T-cell (primary cell): ENCODE measurements at regions not wholly inside any gene's neighbourhood (a gene's known extent, or its start where the extent isn't known, plus 50 kb on each side); places are given as distances from the start of the nearest gene placed in this dataset.

Source experiments
- ATAC-seq, 4 experiments: fragments of 200-7000 bp in 3 of 4; fragments of 150-1000 bp in 1 of 4; cut with Tn5 transposase; replicated peaks in 1 of 4; 1 replicate in 3 of 4; 2 replicates in 1 of 4; pipeline ENCODE4 v1.10.0; 2021; ENCODE audit warnings: moderate library complexity in 3 of 4, mild to moderate bottlenecking in 2 of 4, moderate number of reproducible peaks in 1 of 4
- CTCF ChIA-PET, 2 donors: fragments of 300-600 bp; sonication (Branson Sonifier 250); formaldehyde crosslinking; loops; one replicate each; lab custom pipeline; 2022; ENCODE audit warnings: antibody characterized with exemption in 2 of 2; lab: Charles Lee
- POLR2A ChIA-PET, 2 donors: fragments of 300-600 bp; sonication (Branson Sonifier 250); formaldehyde crosslinking; loops; one replicate each; lab custom pipeline; 2022; ENCODE audit warnings: antibody characterized with exemption in 2 of 2; lab: Charles Lee
- DNase-seq, 35 experiments: peaks; one replicate each; pipeline versions ENCODE4 v3.0.0 to v3.0.0-alpha.2; 2013 to 2023
- H3K27ac ChIP-seq: one replicate; pipeline ENCODE4 v1.5.1; 2013; ENCODE audit warnings: low read length
- H3K27me3 ChIP-seq, 2 experiments: replicated peaks in 1 of 2; 1 replicate in 1 of 2; 2 replicates in 1 of 2; pipeline versions ENCODE4 v1.6.1 to v1.7.0; 2013; ENCODE audit warnings: low read length in 1 of 2, mixed read lengths in 1 of 2; ENCODE audit not compliant: control insufficient read depth in 2 of 2, insufficient read depth in 2 of 2; ENCODE audit errors: extremely low read depth in 1 of 2
- H3K36me3 ChIP-seq, 2 donors: 1 replicate in 1 of 2; 2 replicates in 1 of 2; pipeline versions ENCODE4 v1.6.1 to v1.7.0; 2013; ENCODE audit warnings: low read length in 1 of 2; ENCODE audit not compliant: control insufficient read depth in 2 of 2, insufficient read depth in 1 of 2; ENCODE audit errors: extremely low read depth in 1 of 2
- H3K4me1 ChIP-seq, 2 experiments: 1 replicate in 1 of 2; 2 replicates in 1 of 2; pipeline versions ENCODE4 v1.6.1 to v1.7.0; 2013; ENCODE audit warnings: low read length in 2 of 2, mixed read lengths in 1 of 2; ENCODE audit not compliant: insufficient read depth in 2 of 2, control insufficient read depth in 1 of 2; ENCODE audit errors: extremely low read depth in 1 of 2
- H3K4me3 ChIP-seq, 2 donors: 1 replicate in 1 of 2; 2 replicates in 1 of 2; pipeline versions ENCODE4 v1.5.1 to v1.7.0; 2013; ENCODE audit warnings: mild to moderate bottlenecking in 2 of 2, low read length in 1 of 2, moderate library complexity in 1 of 2; ENCODE audit not compliant: control insufficient read depth in 1 of 2; ENCODE audit errors: extremely low read depth in 1 of 2
- H3K9me3 ChIP-seq: 2 replicates; pipeline ENCODE4 v1.7.0; 2013
- H3K27ac Mint-ChIP-seq, 2 donors: one replicate each; pipeline ENCODE4 v1.8.0; 2020 to 2021; ENCODE audit warnings: mild to moderate bottlenecking in 2 of 2, mixed read lengths in 2 of 2
- H3K27me3 Mint-ChIP-seq, 2 donors: one replicate each; pipeline ENCODE4 v1.8.0; 2021 to 2022; ENCODE audit warnings: mixed read lengths in 2 of 2
- H3K36me3 Mint-ChIP-seq: one replicate; pipeline ENCODE4 v1.8.0; 2021; ENCODE audit warnings: mixed read lengths
- H3K4me1 Mint-ChIP-seq, 3 donors: one replicate each; pipeline ENCODE4 v1.8.0; 2020 to 2022; ENCODE audit warnings: mixed read lengths in 3 of 3, mild to moderate bottlenecking in 1 of 3
- H3K4me3 Mint-ChIP-seq, 3 donors: one replicate each; pipeline ENCODE4 v1.8.0; 2020 to 2022; ENCODE audit warnings: mild to moderate bottlenecking in 3 of 3, mixed read lengths in 3 of 3, moderate library complexity in 3 of 3
- H3K9me3 Mint-ChIP-seq, 3 donors: one replicate each; pipeline ENCODE4 v1.8.0; 2020 to 2022; ENCODE audit warnings: mixed read lengths in 3 of 3
- WGBS: methylation state at CpG from one replicate; pipeline ENCODE4 v1.1.5; 2013; ENCODE audit warnings: missing lambda C conversion rate; ENCODE audit not compliant: insufficient coverage; 5-methylcytosine and 5-hydroxymethylcytosine counted together

GRCh38 chr4:24245491-24245820 lies 338.9 kb downstream of the DHX15 start:
- H3K27ac Mint-ChIP-seq = no peak overlapping the region
- Histone ChIP-seq H3K27ac (no peak overlapping the region), H3K4me3 (no peak overlapping the region), H3K36me3 (no peaks in the 10 kb centered on the region), H3K4me1 (no peaks in the 10 kb centered on the region), H3K27me3 (no peaks in the 10 kb centered on the region), H3K9me3 (no peaks in the 10 kb centered on the region)
- ATAC-seq (no peak), DNase-seq (no peak)
- H3K27me3 Mint-ChIP-seq = peaks cover 0 to 4% of the 10 kb centered on the region in 2 donors
- H3K36me3 Mint-ChIP-seq = no peaks in the 10 kb centered on the region
- H3K4me1 Mint-ChIP-seq = no peaks in the 10 kb centered on the region
- CTCF ChIA-PET = no interaction called here
- WGBS = no CpG with 5 or more reads among the region's 2 CpGs
- H3K4me3 Mint-ChIP-seq = no peak overlapping the region
- POLR2A ChIA-PET = no interaction called here
- no peaks in the 10 kb centered on the region for H3K9me3 Mint-ChIP-seq

- ChIA-PET POLR2A (interaction anchor here in 1 of 2 donors (0.7 kb wide), 1 partner anchor 552 kb away, joined by 4 read pairs; no protein-coding TSS in a partner anchor), CTCF (no interaction called here)
- WGBS = 77% methylated on average over 5 of the region's 9 CpGs
- Mint-ChIP-seq H3K4me3 (no peak overlapping the region), H3K9me3 (no peaks in the 10 kb centered on the region), H3K36me3 (no peaks in the 10 kb centered on the region), H3K4me1 (no peaks in the 10 kb centered on the region), H3K27ac (no peak overlapping the region), H3K27me3 (peaks cover 0 to 4% of the 10 kb centered on the region in 2 donors)
- Histone ChIP-seq H3K4me3 (no peak overlapping the region), H3K27me3 (no peaks in the 10 kb centered on the region), H3K9me3 (no peaks in the 10 kb centered on the region), H3K4me1 (no peaks in the 10 kb centered on the region), H3K36me3 (no peaks in the 10 kb centered on the region), H3K27ac (no peak overlapping the region)
- no peak for ATAC-seq
- no peak for DNase-seq
Observed at GRCh38 chr4:24244663-24245490, 339.5 kb downstream of the DHX15 start.

DNA sequence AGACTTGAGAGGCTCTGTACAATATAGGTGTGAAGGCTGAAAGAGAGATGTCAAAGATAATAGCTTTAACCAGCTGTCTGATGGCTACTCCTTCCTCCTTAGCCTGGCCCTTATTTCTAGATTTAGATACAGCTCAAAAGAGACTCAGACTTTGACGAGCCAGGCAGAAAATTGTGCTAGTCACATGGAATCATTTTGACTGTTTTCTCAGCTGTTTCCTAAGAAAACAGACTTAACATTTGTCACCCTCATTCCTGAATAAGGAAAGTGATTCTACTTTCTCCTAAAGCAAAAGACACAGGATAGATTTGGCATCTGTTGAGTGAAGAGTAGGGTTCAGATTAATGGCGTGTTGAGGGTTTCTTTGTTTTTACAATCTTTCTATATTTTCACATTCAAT lies 340.7 kb downstream of the DHX15 start:
- Mint-ChIP-seq H3K36me3 (no peaks in the 10 kb centered on the region), H3K27me3 (peaks cover 0 to 4% of the 10 kb centered on the region in 2 donors), H3K27ac (no peak overlapping the region), H3K9me3 (no peaks in the 10 kb centered on the region), H3K4me3 (no peak overlapping the region), H3K4me1 (no peaks in the 10 kb centered on the region)
- POLR2A ChIA-PET = no interaction called here
- no peaks in the 10 kb centered on the region for H3K27me3 ChIP-seq
- DNase-seq = no peak
- no peaks in the 10 kb centered on the region for H3K4me1 ChIP-seq
- H3K4me3 ChIP-seq = no peak overlapping the region
- no CpG with 5 or more reads among the region's 2 CpGs for WGBS
- H3K27ac ChIP-seq = no peak overlapping the region
- CTCF ChIA-PET = no interaction called here
- H3K36me3 ChIP-seq = no peaks in the 10 kb centered on the region
- ATAC-seq = no peak
- no peaks in the 10 kb centered on the region for H3K9me3 ChIP-seq

- H3K27ac ChIP-seq = no peak overlapping the region
- Mint-ChIP-seq H3K27me3 (peaks cover 0 to 4% of the 10 kb centered on the region in 2 donors), H3K4me3 (no peak overlapping the region), H3K4me1 (no peaks in the 10 kb centered on the region), H3K36me3 (no peaks in the 10 kb centered on the region), H3K27ac (no peak overlapping the region), H3K9me3 (peaks cover 0 to 2% (median 0%) of the 10 kb centered on the region in 3 donors)
- ATAC-seq (no peak), DNase-seq (no peak)
- no peaks in the 10 kb centered on the region for H3K36me3 ChIP-seq
- H3K9me3 ChIP-seq = no peaks in the 10 kb centered on the region
- POLR2A ChIA-PET = no interaction called here
- no peaks in the 10 kb centered on the region for H3K27me3 ChIP-seq
- H3K4me1 ChIP-seq = no peaks in the 10 kb centered on the region
- no peak overlapping the region for H3K4me3 ChIP-seq
- CTCF ChIA-PET = no interaction called here
- 83% methylated on average over 1 of the region's 5 CpGs for WGBS
Observed at GRCh38 chr4:24241511-24241910, 342.8 kb downstream of the DHX15 start.

GRCh38 chr4:24240655-24241054 lies 343.7 kb downstream of the DHX15 start:
- H3K27me3 Mint-ChIP-seq = peaks cover 0 to 4% of the 10 kb centered on the region in 2 donors
- H3K27ac Mint-ChIP-seq = no peak overlapping the region
- no peak for ATAC-seq
- no peaks in the 10 kb centered on the region for H3K9me3 ChIP-seq
- DNase-seq = no peak
- peaks cover 0 to 3% (median 0%) of the 10 kb centered on the region in 3 donors for H3K9me3 Mint-ChIP-seq
- no peak overlapping the region for H3K27ac ChIP-seq
- no peaks in the 10 kb centered on the region for H3K36me3 Mint-ChIP-seq
- H3K4me1 Mint-ChIP-seq = no peaks in the 10 kb centered on the region
- no peaks in the 10 kb centered on the region for H3K4me1 ChIP-seq
- no peaks in the 10 kb centered on the region for H3K27me3 ChIP-seq
- ChIA-PET CTCF (no interaction called here), POLR2A (no interaction called here)
- no peak overlapping the region for H3K4me3 ChIP-seq
- no peaks in the 10 kb centered on the region for H3K36me3 ChIP-seq
- no peak overlapping the region for H3K4me3 Mint-ChIP-seq

DNA sequence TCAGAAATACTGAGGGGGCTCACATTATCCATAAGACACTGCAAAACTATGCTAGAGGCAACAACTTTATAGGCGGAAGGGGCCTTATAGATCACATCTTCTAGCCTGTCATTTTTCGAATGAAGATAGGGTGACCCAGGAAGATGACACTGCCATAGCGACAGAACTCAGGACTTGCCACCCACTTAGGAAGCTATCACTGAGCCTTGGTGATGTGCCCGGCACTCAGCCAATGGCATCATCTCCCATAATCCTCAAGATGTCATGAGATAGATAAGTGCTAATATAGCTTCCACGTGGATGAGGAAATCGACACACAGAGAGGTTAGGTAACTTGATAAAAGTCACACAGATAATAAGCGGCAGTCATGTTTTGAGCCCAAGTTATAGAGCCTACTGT lies 346.6 kb downstream of the DHX15 start:
- Histone ChIP-seq H3K4me3 (no peak overlapping the region), H3K9me3 (no peaks in the 10 kb centered on the region), H3K27ac (no peak overlapping the region), H3K4me1 (no peaks in the 10 kb centered on the region), H3K36me3 (no peaks in the 10 kb centered on the region), H3K27me3 (no peaks in the 10 kb centered on the region)
- Mint-ChIP-seq H3K27me3 (no peaks in the 10 kb centered on the region), H3K4me1 (no peaks in the 10 kb centered on the region), H3K27ac (no peak overlapping the region), H3K36me3 (no peaks in the 10 kb centered on the region), H3K9me3 (peaks cover 0 to 3% (median 0%) of the 10 kb centered on the region in 3 donors), H3K4me3 (no peak overlapping the region)
- POLR2A ChIA-PET = no interaction called here
- CTCF ChIA-PET = no interaction called here
- ATAC-seq (no peak), DNase-seq (no peak)
- 92% methylated on average over 2 of the region's 7 CpGs for WGBS
